ENCODE measurements at regions not wholly inside any gene's neighbourhood (a gene's known extent, or its start where the extent isn't known, plus 50 kb on each side); places are given as distances from the start of the nearest gene placed in this dataset.
"Not testable (repeated sequence)": the region's sequence is repeated elsewhere in the genome, so short reads cannot be mapped to it uniquely, and the experiment has no call there.

- no peak for TF ChIP-seq CTCF (IDR thresholded peaks at IDR 0.05; ENCODE audit: borderline replicate concordance, insufficient read depth, low read depth, low read length)
- H3K4me3 ChIP-seq (ENCODE audit: low read depth, low read length): no peak overlapping the region
These were observed 540.7 kb upstream of the CADM1 start for GRCh38 chr11:116044941-116045340.

- H3K4me3 ChIP-seq (ENCODE audit: low read depth, low read length): no peak overlapping the region
- no peak for TF ChIP-seq CTCF (IDR thresholded peaks at IDR 0.05; ENCODE audit: borderline replicate concordance, insufficient read depth, low read depth, low read length)
These were observed 540.3 kb upstream of the CADM1 start for GRCh38 chr11:116044520-116044919.

- TF ChIP-seq CTCF (IDR thresholded peaks at IDR 0.05; ENCODE audit: borderline replicate concordance, insufficient read depth, low read depth, low read length): no peak
These were observed 539.6 kb upstream of the CADM1 start for GRCh38 chr11:116043857-116044256.

GRCh38 chr11:116043059-116043458 lies 538.8 kb upstream of the CADM1 start:
- H3K4me3 ChIP-seq (ENCODE audit: low read depth, low read length): not testable (repeated sequence)

More at GRCh38 chr11:116043857-116044256, 539.6 kb upstream of the CADM1 start:
- H3K4me3 ChIP-seq (ENCODE audit: low read depth, low read length): no peak overlapping the region

- TF ChIP-seq CTCF (IDR thresholded peaks at IDR 0.05; ENCODE audit: borderline replicate concordance, insufficient read depth, low read depth, low read length): no peak
- no peak overlapping the region for H3K4me3 ChIP-seq (ENCODE audit: low read depth, low read length)
These were observed 537.9 kb upstream of the CADM1 start for GRCh38 chr11:116042146-116042545.

GRCh38 chr11:116037861-116038260 lies 533.6 kb upstream of the CADM1 start:
- H3K4me3 ChIP-seq (ENCODE audit: low read depth, low read length): no peak overlapping the region
- no peak for TF ChIP-seq CTCF (IDR thresholded peaks at IDR 0.05; ENCODE audit: borderline replicate concordance, insufficient read depth, low read depth, low read length)

GRCh38 chr11:116035977-116036376 lies 531.8 kb upstream of the CADM1 start:
- TF ChIP-seq CTCF (IDR thresholded peaks at IDR 0.05; ENCODE audit: borderline replicate concordance, insufficient read depth, low read depth, low read length): no peak
- H3K4me3 ChIP-seq (ENCODE audit: low read depth, low read length): no peak overlapping the region

Data from GM12875 (cell line).